H1 (cell line): ENCODE measurements at regions not wholly inside any gene's neighbourhood (a gene's known extent, or its start where the extent isn't known, plus 50 kb on each side); places are given as distances from the start of the nearest gene placed in this dataset.

ENCODE experiments used
- CTCF ChIA-PET: fragments of 300-600 bp; sonication (Branson Sonifier 250); formaldehyde crosslinking; loops from one replicate; lab custom pipeline; 2021; ENCODE audit not compliant: partially characterized antibody; lab: Charles Lee
- POLR2A ChIA-PET: fragments of 300-600 bp; sonication (Branson Sonifier 250); formaldehyde crosslinking; loops from one replicate; lab custom pipeline; 2021; ENCODE audit warnings: inconsistent platforms; ENCODE audit not compliant: partially characterized antibody; lab: Charles Lee
- DNase-seq, 2 experiments: peaks; one replicate each; pipeline versions ENCODE4 v3.0.0 to v3.0.0-alpha.2; 2010 to 2022; ENCODE audit warnings: low spot score in 2 of 2, low read depth in 1 of 2, mixed read lengths in 1 of 2
- FAIRE-seq: peaks from 2 replicates; lab custom pipeline; 2011; peaks lifted over from hg19 to GRCh38; lab: Jason Lieb, UNC
- H2AFZ ChIP-seq: 2 replicates; pipeline ENCODE4 v1.8.1; 2012; ENCODE audit warnings: low read length, inconsistent platforms
- H2AK5ac ChIP-seq: 2 replicates; pipeline ENCODE4 v1.6.1; 2013; ENCODE audit warnings: low read depth, low read length
- H2BK120ac ChIP-seq: replicated peaks from 2 replicates; pipeline ENCODE3; 2013; ENCODE audit warnings: low read depth, low read length, inconsistent platforms
- H2BK12ac ChIP-seq: 2 replicates; pipeline ENCODE4 v1.6.1; 2013; ENCODE audit warnings: low read depth, low read length
- H2BK15ac ChIP-seq: 2 replicates; pipeline ENCODE4 v1.6.1; 2013; ENCODE audit warnings: low read length
- H2BK20ac ChIP-seq: 2 replicates; pipeline ENCODE4 v1.6.1; 2013; ENCODE audit warnings: low read length
- H2BK5ac ChIP-seq: 2 replicates; pipeline ENCODE4 v1.6.1; 2013; ENCODE audit warnings: low read depth, low read length
- H3K14ac ChIP-seq: 2 replicates; pipeline ENCODE4 v1.6.1; 2013; ENCODE audit warnings: inconsistent platforms; ENCODE audit not compliant: insufficient read length
- H3K18ac ChIP-seq: 2 replicates; pipeline ENCODE4 v1.6.1; 2013; ENCODE audit warnings: low read length; ENCODE audit errors: extremely low read depth
- H3K23ac ChIP-seq: 2 replicates; pipeline ENCODE4 v1.6.1; 2013; ENCODE audit warnings: inconsistent platforms; ENCODE audit not compliant: insufficient read length
- H3K23me2 ChIP-seq: 2 replicates; pipeline ENCODE4 v1.6.1; 2013; ENCODE audit warnings: low read depth, low read length
- H3K27ac ChIP-seq: 2 replicates; pipeline ENCODE4 v1.6.1; 2011; ENCODE audit warnings: low read depth, low read length, inconsistent platforms
- H3K27me3 ChIP-seq, 4 experiments: replicated peaks in 1 of 4; 1 replicate in 1 of 4; 2 replicates in 3 of 4; pipeline versions ENCODE4 v1.6.1 to v1.8.1; 2011 to 2013; ENCODE audit warnings: low read length in 3 of 4, mild to moderate bottlenecking in 3 of 4, inconsistent platforms in 2 of 4, mixed read lengths in 2 of 4, moderate library complexity in 1 of 4; ENCODE audit not compliant: control insufficient read depth in 3 of 4, insufficient read depth in 3 of 4; ENCODE audit errors: extremely low read depth in 1 of 4
- H3K36me3 ChIP-seq, 4 experiments: 2 replicates each; pipeline versions ENCODE4 v1.6.1 to v1.8.1; 2011 to 2013; ENCODE audit warnings: mild to moderate bottlenecking in 4 of 4, low read length in 3 of 4, moderate library complexity in 2 of 4, control low read depth in 1 of 4, inconsistent platforms in 1 of 4; ENCODE audit not compliant: insufficient read depth in 4 of 4, control insufficient read depth in 2 of 4
- H3K4ac ChIP-seq: replicated peaks from 2 replicates; pipeline ENCODE3; 2013; ENCODE audit warnings: low read length, low read depth, mixed read lengths, inconsistent platforms; ENCODE audit not compliant: insufficient read length
- H3K4me1 ChIP-seq, 4 experiments: replicated peaks in 1 of 4; 1 replicate in 1 of 4; 2 replicates in 3 of 4; pipeline versions ENCODE4 v1.6.1 to v1.8.1; 2011 to 2013; ENCODE audit warnings: low read length in 3 of 4, inconsistent platforms in 2 of 4, mixed read lengths in 1 of 4; ENCODE audit not compliant: insufficient read depth in 4 of 4, control insufficient read depth in 3 of 4
- H3K4me2 ChIP-seq, 2 experiments: 2 replicates each; pipeline versions ENCODE4 v1.6.1 to v1.8.1; 2011 to 2013; ENCODE audit warnings: low read depth in 2 of 2, low read length in 2 of 2, control low read depth in 1 of 2, inconsistent platforms in 1 of 2, mild to moderate bottlenecking in 1 of 2; ENCODE audit not compliant: insufficient read depth in 1 of 2
- H3K4me3 ChIP-seq, 4 experiments: fragments of 200-600, 300-600 bp in 1 of 4; sonication (generic), shearing (Covaris generic), sonication (Bioruptor Twin) in 1 of 4; 2 replicates each; pipeline versions ENCODE4 v1.5.1 to v1.8.1; 2011 to 2016; ENCODE audit warnings: low read length in 4 of 4, low read depth in 3 of 4, control low read depth in 2 of 4, inconsistent platforms in 2 of 4, mild to moderate bottlenecking in 2 of 4, mixed read lengths in 1 of 4, moderate library complexity in 1 of 4; ENCODE audit not compliant: insufficient read depth in 2 of 4; ENCODE audit errors: extremely low read depth in 1 of 4
- H3K56ac ChIP-seq: replicated peaks from 2 replicates; pipeline ENCODE3; 2013; ENCODE audit warnings: low read depth, mild to moderate bottlenecking, mixed read lengths, low read length, inconsistent platforms; ENCODE audit not compliant: insufficient read length
- H3K79me1 ChIP-seq: 2 replicates; pipeline ENCODE4 v1.6.1; 2013; ENCODE audit warnings: low read depth, low read length, control low read depth
- H3K79me2 ChIP-seq, 2 experiments: 2 replicates each; pipeline versions ENCODE4 v1.6.1 to v1.8.1; 2012 to 2013; ENCODE audit warnings: low read length in 2 of 2, mild to moderate bottlenecking in 2 of 2, inconsistent platforms in 1 of 2; ENCODE audit not compliant: insufficient read depth in 2 of 2, control insufficient read depth in 1 of 2
- H3K9ac ChIP-seq, 4 experiments: replicated peaks in 1 of 4; 1 replicate in 1 of 4; 2 replicates in 3 of 4; pipeline versions ENCODE4 v1.6.1 to v1.8.1; 2011 to 2013; ENCODE audit warnings: low read depth in 3 of 4, low read length in 3 of 4, control low read depth in 2 of 4, mild to moderate bottlenecking in 2 of 4, moderate library complexity in 2 of 4, inconsistent platforms in 1 of 4; ENCODE audit errors: extremely low read depth in 1 of 4
- H3K9me3 ChIP-seq, 2 experiments: 2 replicates each; pipeline versions ENCODE4 v1.6.1 to v1.8.1; 2012 to 2013; ENCODE audit warnings: mild to moderate bottlenecking in 2 of 2, moderate library complexity in 2 of 2, control low read depth in 1 of 2, inconsistent platforms in 1 of 2, low read depth in 1 of 2, low read length in 1 of 2, mixed read lengths in 1 of 2; ENCODE audit not compliant: insufficient read depth in 2 of 2
- H4K20me1 ChIP-seq, 2 experiments: replicated peaks in 1 of 2; 2 replicates each; pipeline versions ENCODE3 to v1.8.1; 2011 to 2013; ENCODE audit warnings: inconsistent platforms in 2 of 2, low read length in 2 of 2, mild to moderate bottlenecking in 1 of 2; ENCODE audit not compliant: insufficient read depth in 2 of 2, control insufficient read depth in 1 of 2
- H4K5ac ChIP-seq: 2 replicates; pipeline ENCODE4 v1.6.1; 2013; ENCODE audit warnings: low read length, low read depth, mixed read lengths, inconsistent platforms; ENCODE audit not compliant: insufficient read length
- H4K8ac ChIP-seq: 2 replicates; pipeline ENCODE4 v1.8.0; 2013; ENCODE audit warnings: mild to moderate bottlenecking, moderate library complexity, low read length, inconsistent platforms; ENCODE audit not compliant: insufficient read depth; ENCODE audit errors: extremely low read depth
- H4K91ac ChIP-seq: replicated peaks from 2 replicates; pipeline ENCODE3; 2013; ENCODE audit warnings: low read length, mixed read lengths, inconsistent platforms; ENCODE audit not compliant: insufficient read length
- CREB1 ChIP-seq: IDR thresholded peaks from 2 replicates; pipeline ENCODE4 v1.6.1; 2012; ENCODE audit warnings: inconsistent platforms
- EP300 ChIP-seq, 2 experiments: IDR thresholded peaks; 1 replicate in 1 of 2; 2 replicates in 1 of 2; pipeline ENCODE4 v1.6.1; 2011 to 2012; ENCODE audit warnings: low read depth in 2 of 2, low read length in 2 of 2, mild to moderate bottlenecking in 2 of 2, borderline replicate concordance in 1 of 2, inconsistent platforms in 1 of 2, moderate library complexity in 1 of 2
- RBBP5 ChIP-seq: IDR thresholded peaks from 2 replicates; pipeline ENCODE4 v1.7.1; 2012; ENCODE audit warnings: low read depth, mild to moderate bottlenecking, inconsistent platforms, low read length, moderate library complexity, borderline replicate concordance
- TAF1 ChIP-seq: IDR thresholded peaks from 2 replicates; pipeline ENCODE4 v1.6.1; 2011; ENCODE audit warnings: mild to moderate bottlenecking, low read depth, low read length
- WGBS, 2 experiments: shearing (Covaris generic) in 1 of 2; methylation state at CpG; one replicate each; pipeline versions ENCODE4 v1.1.6 to v1.1.7; 2013 to 2015; ENCODE audit warnings: low lambda C conversion rate in 2 of 2, mixed read lengths in 2 of 2, inconsistent platforms in 1 of 2, low coverage in 1 of 2, missing lambda C conversion rate in 1 of 2; ENCODE audit not compliant: insufficient replicate concordance in 2 of 2, insufficient coverage in 1 of 2, insufficient read length in 1 of 2; ENCODE audit errors: extremely low coverage in 1 of 2, missing lambda C conversion rate in 1 of 2; 5-methylcytosine and 5-hydroxymethylcytosine counted together

DNA sequence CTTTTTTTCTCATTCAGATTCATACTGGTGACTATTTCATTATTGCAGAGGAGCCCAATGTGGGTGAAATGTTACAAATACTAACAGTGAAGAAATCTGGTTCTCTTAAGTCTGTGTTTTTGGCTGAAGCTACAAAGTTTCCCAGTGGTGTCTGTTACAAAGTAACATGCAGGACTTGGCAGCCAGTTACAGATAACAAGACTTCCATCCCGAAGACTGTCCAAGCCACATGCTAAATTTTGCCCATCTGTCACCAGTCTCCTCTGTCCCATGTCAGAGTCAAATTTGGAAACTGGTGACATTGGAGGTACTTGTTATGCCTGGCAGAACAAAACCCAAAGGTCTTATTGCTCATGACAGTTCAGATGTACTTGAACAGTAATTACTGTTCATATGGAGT, 269.2 kb upstream of the GOLIM4 start:
- no peak overlapping the region for H3K4ac ChIP-seq
- 88% methylated on average over 1 of the region's 1 CpG; no CpG with 5 or more reads in 1 of the 2 experiments for WGBS, 2 experiments
- TF ChIP-seq TAF1 = no peak
- TF ChIP-seq CREB1 = no peak
- no peak for TF ChIP-seq RBBP5
- no peak for TF ChIP-seq EP300 (IDR thresholded peaks at IDR 0.05; ENCODE audit: borderline replicate concordance in 1 of 2, low read depth in 2 of 2, low read length in 2 of 2)
- TF ChIP-seq, all 59 proteins: peak for 0
- no peak overlapping the region for H4K91ac ChIP-seq
- no peak overlapping the region for H2BK120ac ChIP-seq
- H2AFZ ChIP-seq = no peak overlapping the region
- H3K27me3 ChIP-seq = peaks cover 0 to 1% (median 0%) of the 10 kb centered on the region in 4 experiments; a peak in 1 of 7 replicates
- no peak overlapping the region for H4K5ac ChIP-seq
- H3K14ac ChIP-seq = no peak overlapping the region
- no peak overlapping the region for H3K56ac ChIP-seq
- H3K23ac ChIP-seq = no peak overlapping the region
- DNase-seq (no peak), FAIRE-seq (no peak)
- no peak overlapping the region for H3K9ac ChIP-seq
- no peak overlapping the region for H2BK15ac ChIP-seq
- no peak overlapping the region for H3K4me3 ChIP-seq
- no peaks in the 10 kb centered on the region for H3K9me3 ChIP-seq
- ChIA-PET CTCF (no interaction called here), POLR2A (no interaction called here)
- H2BK20ac ChIP-seq = no peak overlapping the region
- H3K79me2 ChIP-seq = no peaks in the 10 kb centered on the region
- H3K27ac ChIP-seq = no peak overlapping the region
- no peak overlapping the region for H2AK5ac ChIP-seq
- H3K18ac ChIP-seq = no peak overlapping the region
- H3K79me1 ChIP-seq = no peaks in the 10 kb centered on the region
- peaks cover 0 to 3% (median 0%) of the 10 kb centered on the region in 4 experiments; a peak in 1 of 7 replicates for H3K4me1 ChIP-seq
- no peaks in the 10 kb centered on the region for H3K23me2 ChIP-seq
- no peak overlapping the region for H4K8ac ChIP-seq
- no peak overlapping the region for H2BK12ac ChIP-seq
- H3K4me2 ChIP-seq = no peak overlapping the region
- no peak overlapping the region for H2BK5ac ChIP-seq
- no peaks in the 10 kb centered on the region for H4K20me1 ChIP-seq
- no peaks in the 10 kb centered on the region for H3K36me3 ChIP-seq
